Endothelial cell of umbilical vein (primary cell): ENCODE measurements at regions not wholly inside any gene's neighbourhood (a gene's known extent, or its start where the extent isn't known, plus 50 kb on each side); places are given as distances from the start of the nearest gene placed in this dataset.

Experiments used
- BruUV-seq: library from RNA; stranded (reverse); fragments of 400-500 nt; replicated peaks from 2 replicates; lab custom pipeline; 2021; lab: Mats Ljungman, UMichigan
- CTCF ChIA-PET: fragments of 300-600, 350-600 bp; sonication (Branson Sonifier 250); formaldehyde crosslinking; loops from one replicate; lab custom pipeline; 2021; ENCODE audit warnings: antibody characterized with exemption, inconsistent platforms; lab: Charles Lee
- POLR2A ChIA-PET: fragments of 300-600, 350-600 bp; sonication (Branson Sonifier 250); formaldehyde crosslinking; loops from one replicate; lab custom pipeline; 2021; ENCODE audit warnings: antibody characterized with exemption, inconsistent platforms; lab: Charles Lee
- DNase-seq: peaks from one replicate; pipeline ENCODE4 v3.0.0-alpha.2; 2011; ENCODE audit warnings: low read depth, low spot score
- FAIRE-seq: peaks from 2 replicates; lab custom pipeline; 2011; peaks lifted over from hg19 to GRCh38; lab: Jason Lieb, UNC
- H2AFZ ChIP-seq: 2 replicates; pipeline ENCODE4 v1.6.0; 2012; ENCODE audit warnings: low read depth, low read length, control low read depth, inconsistent platforms
- H3K27ac ChIP-seq: 2 replicates; pipeline ENCODE4 v1.5.1; 2011; ENCODE audit warnings: low read depth, mild to moderate bottlenecking, control low read depth, low read length, moderate library complexity; ENCODE audit not compliant: insufficient read depth
- H3K27me3 ChIP-seq, 2 experiments: 2 replicates each; pipeline versions ENCODE4 v1.6.0 to v1.6.1; 2011; ENCODE audit warnings: low read length in 2 of 2, mixed read lengths in 1 of 2; ENCODE audit not compliant: control insufficient read depth in 2 of 2, insufficient read depth in 2 of 2
- H3K36me3 ChIP-seq, 2 experiments: 2 replicates in 1 of 2; 3 replicates in 1 of 2; pipeline ENCODE4 v1.5.1; 2011; ENCODE audit warnings: low read length in 2 of 2, mild to moderate bottlenecking in 1 of 2, moderate library complexity in 1 of 2; ENCODE audit not compliant: control insufficient read depth in 2 of 2, insufficient read depth in 2 of 2; ENCODE audit errors: extremely low read depth in 1 of 2
- H3K4me1 ChIP-seq: 3 replicates; pipeline ENCODE4 v1.5.1; 2011; ENCODE audit warnings: mild to moderate bottlenecking, low read length; ENCODE audit not compliant: control insufficient read depth, insufficient read depth; ENCODE audit errors: extremely low read depth
- H3K4me2 ChIP-seq: 2 replicates; pipeline ENCODE4 v1.6.1; 2011; ENCODE audit warnings: low read length, control low read depth, mixed read lengths; ENCODE audit not compliant: insufficient read depth
- H3K4me3 ChIP-seq, 3 experiments: fragments of 200-600 bp in 1 of 3; sonication (generic), shearing (Covaris generic) in 1 of 3; replicated peaks in 1 of 3; 2 replicates each; pipeline ENCODE4 v1.5.1; 2011 to 2016; ENCODE audit warnings: control low read depth in 3 of 3, low read length in 3 of 3, mild to moderate bottlenecking in 2 of 3, inconsistent platforms in 1 of 3, low read depth in 1 of 3, moderate library complexity in 1 of 3; ENCODE audit not compliant: insufficient read depth in 1 of 3
- H3K79me2 ChIP-seq: 2 replicates; pipeline ENCODE4 v1.6.0; 2012; ENCODE audit warnings: low read length, inconsistent platforms; ENCODE audit not compliant: control insufficient read depth, insufficient read depth
- H3K9ac ChIP-seq: replicated peaks from 2 replicates; pipeline ENCODE3; 2011; ENCODE audit warnings: low read length, control low read depth; ENCODE audit not compliant: insufficient read depth; ENCODE audit errors: extremely low read depth
- H3K9me1 ChIP-seq: replicated peaks from 3 replicates; pipeline ENCODE4 v1.6.0; 2011; ENCODE audit warnings: mild to moderate bottlenecking, low read length; ENCODE audit not compliant: control insufficient read depth, insufficient read depth; ENCODE audit errors: extremely low read depth
- H3K9me3 ChIP-seq: replicated peaks from 2 replicates; pipeline ENCODE4 v1.5.1; 2012; ENCODE audit warnings: low read length, inconsistent platforms; ENCODE audit not compliant: control insufficient read depth, insufficient read depth
- H4K20me1 ChIP-seq: replicated peaks from 2 replicates; pipeline ENCODE3; 2011; ENCODE audit warnings: mild to moderate bottlenecking, low read length; ENCODE audit not compliant: control insufficient read depth, insufficient read depth; ENCODE audit errors: extremely low read depth
- EZH2 ChIP-seq: IDR thresholded peaks from 2 replicates; pipeline ENCODE4 v1.6.1; 2012; ENCODE audit warnings: borderline replicate concordance, low read depth, mild to moderate bottlenecking, moderate library complexity, low read length, inconsistent platforms; ENCODE audit not compliant: severe bottlenecking
- FOS ChIP-seq: IDR thresholded peaks from 2 replicates; pipeline ENCODE4 v1.6.1; 2011; ENCODE audit warnings: mild to moderate bottlenecking, low read length, moderate library complexity, borderline replicate concordance; ENCODE audit not compliant: insufficient read depth
- GATA2 ChIP-seq: IDR thresholded peaks from 2 replicates; pipeline ENCODE4 v1.7.0; 2011; ENCODE audit warnings: low read depth, mild to moderate bottlenecking, moderate library complexity, mixed read lengths, low read length; ENCODE audit not compliant: insufficient read length, insufficient read depth
- JUN ChIP-seq: IDR thresholded peaks from 2 replicates; pipeline ENCODE4 v1.6.1; 2011; ENCODE audit warnings: borderline replicate concordance, low read depth; ENCODE audit not compliant: insufficient read length, insufficient read depth
- MYC ChIP-seq: IDR thresholded peaks from one replicate; pipeline ENCODE4 v1.6.1; 2011; ENCODE audit warnings: mild to moderate bottlenecking, low read depth, low read length
- POLR2A ChIP-seq: IDR thresholded peaks from 2 replicates; pipeline ENCODE4 v1.6.1; 2012; ENCODE audit warnings: low read depth, mild to moderate bottlenecking, control low read depth, low read length
- POLR2AphosphoS5 ChIP-seq: IDR thresholded peaks from 2 replicates; pipeline ENCODE4 v1.6.1; 2012; ENCODE audit warnings: low read depth, mild to moderate bottlenecking, control low read depth, low read length, moderate library complexity; ENCODE audit not compliant: insufficient read depth
- dilution Hi-C: fragments of 300-500 bp; cut with MboI; formaldehyde crosslinking; loops from one replicate; pipeline ENCODE4 v1.15.0; 2019; ENCODE audit warnings: low sequenced_read_pairs; ENCODE audit not compliant: extremely low pct_ligation_motif_present
- intact Hi-C: fragments of 100-400 bp; cut with micrococcal nuclease; formaldehyde crosslinking; loops from one replicate; pipeline ENCODE4 v1.10.0; 2022
- TF ChIP-seq, protein P1 (sequence below): IDR thresholded peaks from 2 replicates; pipeline ENCODE4 v1.6.1; 2011; ENCODE audit not compliant: insufficient read depth, insufficient read length
- TF ChIP-seq, protein P2 (sequence below), 2 donors: IDR thresholded peaks; 1 replicate in 1 of 2; 2 replicates in 1 of 2; pipeline ENCODE4 v1.5.1; 2011; ENCODE audit warnings: low read length in 2 of 2, mild to moderate bottlenecking in 2 of 2, moderate library complexity in 2 of 2, control low read depth in 1 of 2, inconsistent platforms in 1 of 2, low read depth in 1 of 2; ENCODE audit not compliant: insufficient read depth in 1 of 2; ENCODE audit errors: extremely low read depth in 1 of 2

DNA sequence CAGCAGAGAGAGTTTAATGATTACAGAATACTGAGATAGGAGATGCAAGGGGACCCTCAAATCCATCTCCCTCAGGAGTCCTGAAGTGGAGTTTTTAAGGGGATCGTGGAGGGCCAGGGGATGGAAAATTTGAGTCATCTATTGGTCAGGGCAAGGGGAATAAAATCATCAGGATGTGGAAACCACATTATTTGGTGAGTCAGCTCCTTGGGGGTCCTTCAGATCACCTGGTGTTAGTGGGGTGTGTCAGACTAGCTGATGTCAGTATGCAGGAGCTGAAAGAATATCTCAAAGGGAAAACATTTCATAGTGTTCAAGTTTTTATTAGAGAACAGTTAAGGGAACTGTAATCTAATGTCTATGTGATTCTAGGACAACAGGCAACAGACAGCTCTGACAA, 183.0 kb upstream of the FTMT start:
- POLR2A ChIA-PET: no interaction called here
- no peaks in the 10 kb centered on the region for H3K27me3 ChIP-seq
- no peak for FAIRE-seq

More for the DNA sequence above, 183.0 kb upstream of the FTMT start:
- H3K36me3 ChIP-seq: no peaks in the 10 kb centered on the region
- CTCF ChIA-PET: no interaction called here
- BruUV-seq: no TSS peak
- H3K4me3 ChIP-seq: no peak overlapping the region
- DNase-seq: no peak
- H3K27ac ChIP-seq: no peak overlapping the region
- H3K9ac ChIP-seq: no peak overlapping the region
- no peak overlapping the region for H3K4me2 ChIP-seq
- dilution Hi-C loops (no loop called here), intact Hi-C loops (no loop called here)
- no peaks in the 10 kb centered on the region for H3K79me2 ChIP-seq
- no peaks in the 10 kb centered on the region for H3K4me1 ChIP-seq
- H3K9me3 ChIP-seq: no peaks in the 10 kb centered on the region
- no peaks in the 10 kb centered on the region for H4K20me1 ChIP-seq
- H3K9me1 ChIP-seq: no peaks in the 10 kb centered on the region
- TF ChIP-seq, protein P1, sequence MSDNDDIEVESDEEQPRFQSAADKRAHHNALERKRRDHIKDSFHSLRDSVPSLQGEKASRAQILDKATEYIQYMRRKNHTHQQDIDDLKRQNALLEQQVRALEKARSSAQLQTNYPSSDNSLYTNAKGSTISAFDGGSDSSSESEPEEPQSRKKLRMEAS: no peak
- TF ChIP-seq POLR2A: no peak
- TF ChIP-seq MYC: no peak
- TF ChIP-seq, protein P2, sequence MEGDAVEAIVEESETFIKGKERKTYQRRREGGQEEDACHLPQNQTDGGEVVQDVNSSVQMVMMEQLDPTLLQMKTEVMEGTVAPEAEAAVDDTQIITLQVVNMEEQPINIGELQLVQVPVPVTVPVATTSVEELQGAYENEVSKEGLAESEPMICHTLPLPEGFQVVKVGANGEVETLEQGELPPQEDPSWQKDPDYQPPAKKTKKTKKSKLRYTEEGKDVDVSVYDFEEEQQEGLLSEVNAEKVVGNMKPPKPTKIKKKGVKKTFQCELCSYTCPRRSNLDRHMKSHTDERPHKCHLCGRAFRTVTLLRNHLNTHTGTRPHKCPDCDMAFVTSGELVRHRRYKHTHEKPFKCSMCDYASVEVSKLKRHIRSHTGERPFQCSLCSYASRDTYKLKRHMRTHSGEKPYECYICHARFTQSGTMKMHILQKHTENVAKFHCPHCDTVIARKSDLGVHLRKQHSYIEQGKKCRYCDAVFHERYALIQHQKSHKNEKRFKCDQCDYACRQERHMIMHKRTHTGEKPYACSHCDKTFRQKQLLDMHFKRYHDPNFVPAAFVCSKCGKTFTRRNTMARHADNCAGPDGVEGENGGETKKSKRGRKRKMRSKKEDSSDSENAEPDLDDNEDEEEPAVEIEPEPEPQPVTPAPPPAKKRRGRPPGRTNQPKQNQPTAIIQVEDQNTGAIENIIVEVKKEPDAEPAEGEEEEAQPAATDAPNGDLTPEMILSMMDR (IDR thresholded peaks at IDR 0.05; ENCODE audit: extremely low read depth in 1 of 2, insufficient read depth in 1 of 2, low read depth in 1 of 2, low read length in 2 of 2): no peak
- no peak for TF ChIP-seq GATA2
- TF ChIP-seq JUN: no peak
- no peak for TF ChIP-seq FOS
- TF ChIP-seq EZH2: no peak
- TF ChIP-seq POLR2AphosphoS5: no peak
- H2AFZ ChIP-seq: no peak overlapping the region
